ENCODE measurements at regions not wholly inside any gene's neighbourhood (a gene's known extent, or its start where the extent isn't known, plus 50 kb on each side); places are given as distances from the start of the nearest gene placed in this dataset.

DNA sequence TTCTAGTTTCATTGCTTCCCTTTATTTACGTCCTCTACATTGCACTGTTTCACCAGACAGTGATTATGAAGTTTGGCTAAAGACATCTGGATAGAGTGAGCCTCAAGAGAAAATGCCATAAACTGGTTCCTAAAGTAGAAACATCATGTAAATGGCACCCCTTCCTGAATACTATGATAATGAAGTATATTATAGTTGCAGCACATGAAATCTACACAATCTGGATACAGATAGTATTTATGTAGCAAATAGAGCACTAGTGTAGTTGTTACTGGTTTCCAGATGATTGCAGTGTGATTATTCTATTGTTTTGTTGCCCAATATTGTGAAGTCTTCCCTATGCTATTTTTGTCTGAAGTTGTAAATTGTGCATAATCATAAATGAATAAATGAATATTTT is 2786.9 kb upstream of the PCDH20 start:
- Histone ChIP-seq H3K27ac (ENCODE audit: low read depth, low read length) (no peak overlapping the region), H3K79me2 (ENCODE audit: insufficient read depth, low read length) (no peaks in the 10 kb centered on the region), H3K4me3 (ENCODE audit: insufficient read depth, low read length) (no peak overlapping the region), H4K20me1 (ENCODE audit: insufficient read depth, low read length) (no peaks in the 10 kb centered on the region), H3K36me3 (ENCODE audit: insufficient read depth, low read length) (no peaks in the 10 kb centered on the region), H3K9me3 (ENCODE audit: low read depth, low read length) (no peaks in the 10 kb centered on the region), H3K4me2 (ENCODE audit: insufficient read depth, low read length) (no peak overlapping the region), H3K4me1 (ENCODE audit: insufficient read depth, low read length) (no peaks in the 10 kb centered on the region), H3K27me3 (ENCODE audit: insufficient read depth, low read length) (no peaks in the 10 kb centered on the region), H2AFZ (ENCODE audit: low read length) (no peak overlapping the region)
- DNase-seq (ENCODE audit: insufficient read length, low spot score, missing footprints) = no peak
- TF ChIP-seq, protein P1, sequence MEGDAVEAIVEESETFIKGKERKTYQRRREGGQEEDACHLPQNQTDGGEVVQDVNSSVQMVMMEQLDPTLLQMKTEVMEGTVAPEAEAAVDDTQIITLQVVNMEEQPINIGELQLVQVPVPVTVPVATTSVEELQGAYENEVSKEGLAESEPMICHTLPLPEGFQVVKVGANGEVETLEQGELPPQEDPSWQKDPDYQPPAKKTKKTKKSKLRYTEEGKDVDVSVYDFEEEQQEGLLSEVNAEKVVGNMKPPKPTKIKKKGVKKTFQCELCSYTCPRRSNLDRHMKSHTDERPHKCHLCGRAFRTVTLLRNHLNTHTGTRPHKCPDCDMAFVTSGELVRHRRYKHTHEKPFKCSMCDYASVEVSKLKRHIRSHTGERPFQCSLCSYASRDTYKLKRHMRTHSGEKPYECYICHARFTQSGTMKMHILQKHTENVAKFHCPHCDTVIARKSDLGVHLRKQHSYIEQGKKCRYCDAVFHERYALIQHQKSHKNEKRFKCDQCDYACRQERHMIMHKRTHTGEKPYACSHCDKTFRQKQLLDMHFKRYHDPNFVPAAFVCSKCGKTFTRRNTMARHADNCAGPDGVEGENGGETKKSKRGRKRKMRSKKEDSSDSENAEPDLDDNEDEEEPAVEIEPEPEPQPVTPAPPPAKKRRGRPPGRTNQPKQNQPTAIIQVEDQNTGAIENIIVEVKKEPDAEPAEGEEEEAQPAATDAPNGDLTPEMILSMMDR (IDR thresholded peaks at IDR 0.05; ENCODE audit: extremely low read depth, low read depth, low read length) = no peak

DNA sequence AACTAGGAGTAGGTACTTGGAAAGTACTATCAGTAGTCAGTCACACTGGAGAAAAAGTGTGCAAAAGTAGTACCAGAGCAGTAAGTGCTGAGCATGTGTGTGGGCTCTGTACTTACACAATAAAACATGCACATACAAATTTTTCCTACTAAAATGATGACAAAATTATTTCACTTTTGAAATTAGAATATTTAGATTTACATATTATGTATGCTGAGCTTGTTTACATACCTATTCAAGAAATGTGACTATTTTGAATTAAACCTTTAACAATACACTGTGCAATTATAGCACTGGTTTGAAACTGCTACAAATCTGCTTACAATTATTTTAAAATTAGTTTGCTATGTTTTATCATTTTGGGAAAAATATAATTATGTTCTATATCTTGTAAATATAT is 2781.6 kb upstream of the PCDH20 start:
- Histone ChIP-seq H3K4me1 (ENCODE audit: insufficient read depth, low read length) (no peaks in the 10 kb centered on the region), H3K36me3 (ENCODE audit: insufficient read depth, low read length) (no peaks in the 10 kb centered on the region), H4K20me1 (ENCODE audit: insufficient read depth, low read length) (no peaks in the 10 kb centered on the region), H2AFZ (ENCODE audit: low read length) (no peak overlapping the region), H3K4me3 (ENCODE audit: insufficient read depth, low read length) (no peak overlapping the region), H3K9me3 (ENCODE audit: low read depth, low read length) (no peaks in the 10 kb centered on the region), H3K27ac (ENCODE audit: low read depth, low read length) (no peak overlapping the region), H3K4me2 (ENCODE audit: insufficient read depth, low read length) (no peak overlapping the region), H3K79me2 (ENCODE audit: insufficient read depth, low read length) (no peaks in the 10 kb centered on the region), H3K27me3 (ENCODE audit: insufficient read depth, low read length) (no peaks in the 10 kb centered on the region)
- DNase-seq (ENCODE audit: insufficient read length, low spot score, missing footprints) = no peak
- TF ChIP-seq, protein P1 (IDR thresholded peaks at IDR 0.05; ENCODE audit: extremely low read depth, low read depth, low read length) = no peak

DNA sequence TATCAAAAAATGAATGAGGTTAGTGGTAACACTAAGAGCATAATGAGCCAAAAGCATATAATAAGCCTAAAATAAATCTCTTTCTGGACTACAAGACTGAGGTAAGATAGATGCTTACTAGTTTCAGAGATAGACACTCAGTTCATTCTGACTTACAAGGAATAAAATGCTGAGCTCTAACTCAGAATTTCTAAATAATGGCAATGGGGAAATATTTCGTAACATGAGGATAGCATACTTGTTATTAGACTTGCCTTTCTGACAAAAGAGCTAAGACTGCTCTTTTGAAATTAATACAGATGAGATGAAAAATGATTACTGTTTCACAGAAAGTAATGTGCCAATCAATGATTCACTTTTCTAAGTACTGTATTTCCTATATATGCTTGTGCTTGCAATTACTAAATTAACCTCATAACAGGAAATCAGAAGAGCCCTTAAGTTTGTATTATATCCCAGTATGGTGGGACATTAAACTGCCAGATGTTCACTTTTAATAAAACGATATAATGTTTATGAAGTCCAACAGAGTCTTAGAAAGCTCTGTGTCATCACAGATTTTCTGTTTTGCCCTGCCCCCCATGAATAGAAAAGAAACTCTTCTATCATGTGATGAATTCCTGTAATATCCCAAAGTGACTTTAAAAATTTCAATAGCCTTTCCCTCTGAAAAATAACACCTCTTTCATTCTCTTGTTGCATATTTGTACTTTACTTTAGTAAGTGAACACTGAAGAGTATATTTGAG is 2771.0 kb upstream of the PCDH20 start:
- no peaks in the 10 kb centered on the region for H3K79me2 ChIP-seq (ENCODE audit: insufficient read depth, low read length)
- no peaks in the 10 kb centered on the region for H4K20me1 ChIP-seq (ENCODE audit: insufficient read depth, low read length)
- no peak overlapping the region for H2AFZ ChIP-seq (ENCODE audit: low read length)
- no peaks in the 10 kb centered on the region for H3K4me1 ChIP-seq (ENCODE audit: insufficient read depth, low read length)
- TF ChIP-seq, protein P1 (IDR thresholded peaks at IDR 0.05; ENCODE audit: extremely low read depth, low read depth, low read length) = no peak
- H3K9me3 ChIP-seq (ENCODE audit: low read depth, low read length) = no peaks in the 10 kb centered on the region
- H3K4me2 ChIP-seq (ENCODE audit: insufficient read depth, low read length) = no peak overlapping the region
- H3K27me3 ChIP-seq (ENCODE audit: insufficient read depth, low read length) = no peaks in the 10 kb centered on the region
- H3K4me3 ChIP-seq (ENCODE audit: insufficient read depth, low read length) = no peak overlapping the region
- no peak overlapping the region for H3K27ac ChIP-seq (ENCODE audit: low read depth, low read length)
- no peaks in the 10 kb centered on the region for H3K36me3 ChIP-seq (ENCODE audit: insufficient read depth, low read length)
- DNase-seq (ENCODE audit: insufficient read length, low spot score, missing footprints) = no peak

DNA sequence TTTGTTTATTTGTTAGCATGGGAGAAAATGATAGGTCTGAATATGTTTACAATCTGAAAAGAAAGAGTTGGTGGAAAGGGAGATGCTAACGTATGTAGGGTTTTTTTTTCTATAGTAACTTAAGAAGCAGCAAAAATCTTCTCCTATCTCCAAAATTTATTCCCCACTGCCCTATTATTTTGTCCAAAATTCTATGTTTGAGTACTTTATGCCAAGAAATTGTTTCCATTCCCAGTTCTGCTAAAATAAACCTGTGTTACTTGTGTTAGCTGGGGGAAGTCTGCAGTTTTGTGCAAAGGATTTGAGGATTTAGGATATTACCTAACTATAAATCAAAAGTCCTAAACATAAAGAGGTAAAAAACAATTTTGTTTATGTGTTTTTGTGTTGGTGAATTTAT is 2770.4 kb upstream of the PCDH20 start:
- Histone ChIP-seq H3K9me3 (ENCODE audit: low read depth, low read length) (no peaks in the 10 kb centered on the region), H3K36me3 (ENCODE audit: insufficient read depth, low read length) (no peaks in the 10 kb centered on the region), H3K27me3 (ENCODE audit: insufficient read depth, low read length) (no peaks in the 10 kb centered on the region), H2AFZ (ENCODE audit: low read length) (no peak overlapping the region), H3K4me1 (ENCODE audit: insufficient read depth, low read length) (no peaks in the 10 kb centered on the region), H4K20me1 (ENCODE audit: insufficient read depth, low read length) (no peaks in the 10 kb centered on the region), H3K4me3 (ENCODE audit: insufficient read depth, low read length) (no peak overlapping the region), H3K4me2 (ENCODE audit: insufficient read depth, low read length) (no peak overlapping the region), H3K27ac (ENCODE audit: low read depth, low read length) (no peak overlapping the region), H3K79me2 (ENCODE audit: insufficient read depth, low read length) (no peaks in the 10 kb centered on the region)
- no peak for DNase-seq (ENCODE audit: insufficient read length, low spot score, missing footprints)
- TF ChIP-seq, protein P1 (IDR thresholded peaks at IDR 0.05; ENCODE audit: extremely low read depth, low read depth, low read length) = no peak

All from osteoblast (primary cell).